GM23248 (cell line): ENCODE measurements at regions not wholly inside any gene's neighbourhood (a gene's known extent, or its start where the extent isn't known, plus 50 kb on each side); places are given as distances from the start of the nearest gene placed in this dataset.

Experiments used
- DNase-seq: peaks from one replicate; pipeline ENCODE4 v3.0.0-alpha.2; 2015
- H2AFZ ChIP-seq: fragments of 200-600 bp; sonication (generic); 2 replicates; pipeline ENCODE4 v1.6.1; 2016; ENCODE audit warnings: antibody characterized with exemption
- H3F3A ChIP-seq: fragments of 200-600 bp; sonication (generic); 2 replicates; pipeline ENCODE4 v1.6.1; 2016; ENCODE audit warnings: mild to moderate bottlenecking, antibody characterized with exemption, mixed run types; ENCODE audit not compliant: insufficient read depth
- H3K27ac ChIP-seq: fragments of 200-600 bp; sonication (generic); 2 replicates; pipeline ENCODE4 v1.5.1; 2016; ENCODE audit warnings: mild to moderate bottlenecking
- H3K27me3 ChIP-seq: fragments of 200-600 bp; sonication (generic); replicated peaks from 2 replicates; pipeline ENCODE4 v1.6.1; 2016; ENCODE audit warnings: mild to moderate bottlenecking; ENCODE audit not compliant: insufficient read depth
- H3K36me3 ChIP-seq: fragments of 200-600 bp; sonication (generic); 2 replicates; pipeline ENCODE4 v1.6.1; 2016; ENCODE audit warnings: low read depth, mild to moderate bottlenecking
- H3K4me1 ChIP-seq: fragments of 200-600 bp; sonication (generic); 2 replicates; pipeline ENCODE4 v1.6.1; 2016; ENCODE audit warnings: mild to moderate bottlenecking; ENCODE audit not compliant: insufficient read depth
- H3K4me2 ChIP-seq: fragments of 200-600 bp; sonication (generic); one replicate; pipeline ENCODE4 v1.6.1; 2016; ENCODE audit warnings: mild to moderate bottlenecking; ENCODE audit not compliant: unreplicated experiment
- H3K4me3 ChIP-seq: fragments of 200-600 bp; sonication (generic); 2 replicates; pipeline ENCODE4 v1.5.1; 2016; ENCODE audit warnings: mild to moderate bottlenecking
- H3K79me2 ChIP-seq: fragments of 200-600 bp; sonication (generic); 2 replicates; pipeline ENCODE4 v1.6.1; 2016; ENCODE audit warnings: mild to moderate bottlenecking; ENCODE audit not compliant: insufficient read depth
- H3K9ac ChIP-seq: fragments of 200-600 bp; sonication (generic); 2 replicates; pipeline ENCODE4 v1.6.1; 2016; ENCODE audit warnings: mild to moderate bottlenecking
- H3K9me2 ChIP-seq: fragments of 200-600 bp; sonication (generic); 2 replicates; pipeline ENCODE4 v1.6.1; 2016; ENCODE audit warnings: mixed run types, mild to moderate bottlenecking, moderate library complexity; ENCODE audit not compliant: insufficient read depth
- H3K9me3 ChIP-seq: fragments of 200-600 bp; sonication (generic); one replicate; pipeline ENCODE4 v1.6.1; 2017; ENCODE audit warnings: low read depth
- H4K20me1 ChIP-seq: fragments of 200-600 bp; sonication (generic); 2 replicates; pipeline ENCODE4 v1.6.0; 2016; ENCODE audit not compliant: insufficient read depth
- EZH2 ChIP-seq: fragments of 200-600 bp; sonication (generic); IDR thresholded peaks from 2 replicates; pipeline ENCODE4 v1.6.1; 2018; ENCODE audit warnings: antibody characterized with exemption, mild to moderate bottlenecking; ENCODE audit not compliant: insufficient read depth, poor library complexity, severe bottlenecking
- EZH2phosphoT487 ChIP-seq: fragments of 200-600 bp; sonication (generic); IDR thresholded peaks from 2 replicates; pipeline ENCODE4 v1.6.1; 2018; ENCODE audit warnings: antibody characterized with exemption, moderate library complexity, mild to moderate bottlenecking, low read depth; ENCODE audit not compliant: insufficient read depth
- WGBS, 2 experiments: methylation state at CpG; one replicate each; pipeline ENCODE4 v1.1.6; 2015 to 2017; ENCODE audit warnings: low lambda C conversion rate in 2 of 2, low coverage in 1 of 2; ENCODE audit errors: missing lambda C conversion rate in 2 of 2; 5-methylcytosine and 5-hydroxymethylcytosine counted together
- in situ Hi-C: fragments of 300-500 bp; cut with MboI; formaldehyde crosslinking; loops from 2 replicates; pipeline ENCODE4 v1.15.0; 2020

- Histone ChIP-seq H3K4me1 (peaks cover 3% of the 10 kb centered on the region; the same call in 1 of the 2 replicates), H3K27me3 (no peaks in the 10 kb centered on the region), H3K9ac (no peak overlapping the region), H3K79me2 (no peaks in the 10 kb centered on the region), H3K4me3 (no peak overlapping the region), H3K36me3 (no peaks in the 10 kb centered on the region), H2AFZ (no peak overlapping the region), H3K9me2 (no peaks in the 10 kb centered on the region), H3K9me3 (no peaks in the 10 kb centered on the region), H3K4me2 (no peak overlapping the region), H3F3A (no peaks in the 10 kb centered on the region), H4K20me1 (no peaks in the 10 kb centered on the region), H3K27ac (no peak overlapping the region)
- TF ChIP-seq EZH2phosphoT487: no peak
- no peak for TF ChIP-seq EZH2
- in situ Hi-C loops: no loop called here
- 16 to 35% methylated on average over 3 of the region's 3 CpGs for WGBS, 2 experiments
- no peak for DNase-seq
Measured at GRCh38 chr6:47106216-47106615, 64.1 kb upstream of the ADGRF1 start.

GRCh38 chr6:47105469-47106178 lies 63.5 kb upstream of the ADGRF1 start:
- WGBS, 2 experiments: 47 to 48% methylated on average over 10 of the region's 10 CpGs
- Histone ChIP-seq H3K9ac (no peak overlapping the region), H4K20me1 (no peaks in the 10 kb centered on the region), H3K79me2 (no peaks in the 10 kb centered on the region), H3K4me2 (no peak overlapping the region), H3K9me2 (no peaks in the 10 kb centered on the region), H3K27ac (no peak overlapping the region), H3K27me3 (no peaks in the 10 kb centered on the region), H3F3A (no peaks in the 10 kb centered on the region), H3K4me1 (peaks cover 3% of the 10 kb centered on the region; the same call in 1 of the 2 replicates), H3K9me3 (no peaks in the 10 kb centered on the region), H3K4me3 (no peak overlapping the region), H3K36me3 (no peaks in the 10 kb centered on the region), H2AFZ (no peak overlapping the region)
- in situ Hi-C loops: no loop called here
- DNase-seq: no peak
- no peak for TF ChIP-seq EZH2
- TF ChIP-seq EZH2phosphoT487: no peak

GRCh38 chr6:47103931-47104330 lies 61.8 kb upstream of the ADGRF1 start:
- Histone ChIP-seq H3K36me3 (no peaks in the 10 kb centered on the region), H2AFZ (peak overlapping the region; percentile 38; the same call in 1 of the 2 replicates), H3K27ac (no peak overlapping the region), H3K9ac (no peak overlapping the region), H3K4me3 (no peak overlapping the region), H3K9me2 (no peaks in the 10 kb centered on the region), H3K27me3 (no peaks in the 10 kb centered on the region), H3K4me1 (peaks cover 3% of the 10 kb centered on the region; the same call in 1 of the 2 replicates), H3K9me3 (no peaks in the 10 kb centered on the region), H3K79me2 (no peaks in the 10 kb centered on the region), H3F3A (no peaks in the 10 kb centered on the region), H4K20me1 (no peaks in the 10 kb centered on the region), H3K4me2 (peak overlapping the region; percentile 27)
- 14 to 15% methylated on average over 6 of the region's 6 CpGs for WGBS, 2 experiments
- TF ChIP-seq EZH2phosphoT487 (no peak), EZH2 (no peak)
- in situ Hi-C loops: no loop called here
- DNase-seq: peak; percentile 31

- Histone ChIP-seq H3K27me3 (no peaks in the 10 kb centered on the region), H3K79me2 (no peaks in the 10 kb centered on the region), H3K4me2 (no peak overlapping the region), H3K9me3 (no peaks in the 10 kb centered on the region), H3K9ac (no peak overlapping the region), H2AFZ (no peak overlapping the region), H3K27ac (no peak overlapping the region), H3F3A (no peaks in the 10 kb centered on the region), H3K4me3 (no peak overlapping the region), H4K20me1 (no peaks in the 10 kb centered on the region), H3K4me1 (peaks cover 3% of the 10 kb centered on the region; the same call in 1 of the 2 replicates), H3K36me3 (no peaks in the 10 kb centered on the region), H3K9me2 (no peaks in the 10 kb centered on the region)
- TF ChIP-seq EZH2phosphoT487: no peak
- TF ChIP-seq EZH2: no peak
- WGBS, 2 experiments: 56 to 63% methylated on average over 5 of the region's 5 CpGs
- in situ Hi-C loops: no loop called here
- DNase-seq: no peak
Measured at GRCh38 chr6:47102331-47102730, 60.2 kb upstream of the ADGRF1 start.
